Stimulated activated CD4-positive, alpha-beta T cell treated with anti-CD3 and anti-CD28 coated beads, Interleukin-2, amount 100 ng/mL, for 48 hours (primary cell): ENCODE measurements at regions not wholly inside any gene's neighbourhood (a gene's known extent, or its start where the extent isn't known, plus 50 kb on each side); places are given as distances from the start of the nearest gene placed in this dataset.

Experiments used
- DNase-seq, 2 donors: peaks; one replicate each; pipeline ENCODE4 v3.0.0-alpha.2; 2020

DNA sequence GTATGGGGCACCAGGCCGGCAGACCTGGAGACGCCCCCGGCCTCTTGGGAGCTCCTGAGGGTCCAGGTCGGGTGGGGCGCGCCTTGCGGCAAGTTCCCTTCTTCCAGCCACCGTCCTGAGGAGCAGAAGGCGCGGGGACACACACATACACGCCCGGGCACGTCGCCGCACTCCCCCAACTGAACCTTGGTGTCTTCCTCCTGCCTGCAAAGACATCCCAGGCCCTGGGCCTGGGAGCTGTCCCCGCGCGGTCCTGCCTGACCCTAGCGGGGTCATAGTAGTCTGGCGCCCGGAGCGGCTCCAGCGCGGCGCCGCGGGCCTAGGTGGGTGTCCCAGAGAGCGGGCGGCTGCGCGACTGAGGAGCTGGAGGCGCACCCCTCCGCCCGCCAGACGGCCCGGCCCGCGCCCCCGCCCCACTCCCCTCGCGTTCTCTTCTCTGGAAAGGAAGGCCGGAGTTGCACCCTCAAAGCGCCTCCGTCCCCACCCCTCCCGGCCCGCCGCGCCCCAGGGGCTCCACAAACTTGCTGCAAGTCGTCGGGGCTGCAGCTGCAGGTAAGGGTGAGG, 185.9 kb upstream of the LINGO1 start:
- DNase-seq: no peak

DNA sequence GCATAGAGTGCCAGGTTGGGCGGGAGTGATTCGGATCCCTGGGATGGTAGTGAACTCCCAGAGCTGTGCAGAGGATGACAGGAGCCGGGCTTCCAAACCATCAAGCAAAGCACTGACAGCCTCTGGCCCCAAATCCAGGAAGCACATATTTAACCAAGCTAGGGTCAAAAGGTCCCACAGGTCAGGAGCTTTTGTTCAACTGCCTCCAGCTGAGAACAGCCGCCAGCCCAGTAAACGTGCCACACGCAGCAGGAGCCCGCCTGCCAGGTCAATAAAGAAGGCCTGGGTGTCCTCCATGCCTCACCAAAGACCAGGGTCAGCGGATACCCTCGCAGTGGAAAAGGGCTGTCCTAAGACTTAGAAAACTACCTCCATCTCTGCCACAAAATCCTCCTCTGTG, 184.7 kb upstream of the LINGO1 start:
- no peak for DNase-seq

GRCh38 chr15:77816983-77817382, 184.3 kb upstream of the LINGO1 start:
- no peak for DNase-seq

- no peak for DNase-seq
These were observed 182.3 kb upstream of the LINGO1 start for GRCh38 chr15:77815015-77815414.

DNA sequence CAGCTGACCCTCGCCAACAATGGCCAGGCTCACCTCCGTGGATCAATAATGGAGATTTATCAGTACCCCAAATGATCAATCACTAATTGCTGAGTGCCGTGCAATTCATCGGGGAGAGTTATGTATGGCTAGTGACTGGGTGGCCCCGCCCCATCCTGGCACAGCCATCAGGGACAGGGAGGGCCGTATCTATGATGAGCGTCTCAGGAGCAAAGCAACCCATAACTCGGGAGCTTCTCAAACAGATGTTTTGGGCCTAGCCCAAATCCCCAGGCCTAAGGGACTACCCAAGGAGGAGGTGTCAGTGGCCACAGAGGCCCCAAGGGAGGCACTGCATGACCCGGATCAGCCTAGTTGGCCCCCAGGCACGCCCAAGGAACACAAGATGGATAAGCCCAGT, 180.0 kb upstream of the LINGO1 start:
- no peak for DNase-seq

- DNase-seq: no peak
These were observed 178.6 kb upstream of the LINGO1 start for GRCh38 chr15:77811270-77811669.

- DNase-seq: no peak
These were observed 177.4 kb upstream of the LINGO1 start for GRCh38 chr15:77810130-77810571.

- DNase-seq: no peak
These were observed 176.0 kb upstream of the LINGO1 start for GRCh38 chr15:77808581-77809177.

DNA sequence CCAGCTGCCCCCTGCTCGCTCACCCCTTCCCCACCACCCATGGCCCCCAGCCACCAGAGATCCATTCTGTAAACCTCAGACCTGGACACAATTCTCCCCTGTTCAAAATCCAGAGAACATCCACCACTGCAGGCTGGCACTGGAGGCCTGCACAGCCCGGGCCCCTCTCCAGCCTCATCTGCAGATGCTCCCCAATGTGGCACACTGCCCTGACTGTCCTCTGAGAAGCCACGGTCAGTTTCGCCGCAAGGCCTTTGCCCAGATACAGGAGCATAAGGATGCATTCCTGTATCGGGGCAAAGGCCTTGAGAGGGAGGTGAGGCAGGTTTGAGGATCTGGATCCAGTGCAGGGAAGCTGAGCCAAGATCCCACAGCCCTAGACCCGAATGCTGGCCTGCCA, 175.4 kb upstream of the LINGO1 start:
- no peak for DNase-seq

GRCh38 chr15:77807611-77808010, 174.9 kb upstream of the LINGO1 start:
- DNase-seq: no peak

GRCh38 chr15:77807115-77807514, 174.4 kb upstream of the LINGO1 start:
- no peak for DNase-seq

DNA sequence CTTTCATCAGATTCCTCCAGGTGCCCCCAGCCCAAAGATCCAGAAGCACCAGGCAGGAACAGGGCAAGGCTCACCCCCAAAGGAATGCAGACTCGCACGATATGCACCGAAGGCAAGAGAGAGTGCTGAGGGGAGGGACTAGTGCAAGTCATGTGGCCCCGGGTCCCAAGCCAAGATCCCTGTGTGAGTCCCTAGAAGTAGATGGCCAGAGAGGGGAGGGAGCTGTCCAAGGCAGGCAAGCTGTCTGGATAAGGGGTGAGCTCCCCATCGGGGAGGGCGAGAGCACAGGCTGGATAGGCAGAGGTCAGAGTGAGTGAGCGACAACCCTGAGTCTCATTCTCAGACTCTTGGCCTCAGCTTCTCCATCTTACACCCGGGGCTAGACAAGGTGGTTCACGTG, 171.5 kb upstream of the LINGO1 start:
- no peak for DNase-seq

- DNase-seq: no peak
These were observed 170.8 kb upstream of the LINGO1 start for GRCh38 chr15:77803487-77803886.

- no peak for DNase-seq
These were observed 167.6 kb upstream of the LINGO1 start for GRCh38 chr15:77800305-77800704.

DNA sequence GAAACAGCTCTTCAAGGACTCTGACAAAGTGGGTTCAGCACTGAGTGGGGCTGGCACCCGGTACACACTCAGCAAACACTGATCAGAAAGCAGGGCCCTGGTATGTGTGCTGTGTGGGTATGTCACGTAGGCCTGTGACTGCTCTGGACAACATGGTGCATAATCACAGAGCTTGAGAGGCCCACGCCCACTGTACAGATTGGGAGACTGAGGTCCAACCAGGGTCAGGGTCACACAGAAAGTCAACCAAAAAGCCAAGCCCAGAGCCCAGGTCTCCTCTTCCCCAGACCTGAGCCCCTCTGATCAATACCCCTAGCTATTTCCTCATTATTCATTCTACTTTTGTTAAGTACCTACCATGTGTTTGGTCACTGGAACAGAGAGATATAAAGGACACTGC, 166.1 kb upstream of the LINGO1 start:
- no peak for DNase-seq

- no peak for DNase-seq
These were observed 165.6 kb upstream of the LINGO1 start for GRCh38 chr15:77798151-77798835.

GRCh38 chr15:77797270-77797669, 164.6 kb upstream of the LINGO1 start:
- DNase-seq: no peak

GRCh38 chr15:77796046-77796729, 163.5 kb upstream of the LINGO1 start:
- no peak for DNase-seq

GRCh38 chr15:77795446-77795845, 162.7 kb upstream of the LINGO1 start:
- no peak for DNase-seq

DNA sequence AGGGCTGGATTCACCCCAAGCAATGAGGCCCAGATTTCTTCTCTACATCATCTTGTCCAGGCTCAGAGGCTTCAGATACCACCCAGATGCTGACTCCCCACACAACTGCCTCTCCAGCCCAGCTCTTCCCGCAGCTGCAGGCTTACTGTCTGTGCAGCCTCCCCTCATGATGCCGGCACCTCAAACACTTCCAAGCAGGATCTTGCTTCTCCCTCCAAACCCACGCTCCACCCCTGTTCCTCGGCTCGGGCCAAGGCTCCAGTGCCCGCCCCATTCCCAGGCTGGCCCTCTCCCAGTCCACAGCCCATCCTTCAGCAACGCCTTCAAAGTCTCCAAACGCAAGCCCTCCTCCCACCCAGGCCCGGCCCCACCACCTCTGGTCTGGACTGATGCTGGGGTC, 159.2 kb upstream of the LINGO1 start:
- DNase-seq: no peak

GRCh38 chr15:77790481-77790880, 157.8 kb upstream of the LINGO1 start:
- no peak for DNase-seq

DNA sequence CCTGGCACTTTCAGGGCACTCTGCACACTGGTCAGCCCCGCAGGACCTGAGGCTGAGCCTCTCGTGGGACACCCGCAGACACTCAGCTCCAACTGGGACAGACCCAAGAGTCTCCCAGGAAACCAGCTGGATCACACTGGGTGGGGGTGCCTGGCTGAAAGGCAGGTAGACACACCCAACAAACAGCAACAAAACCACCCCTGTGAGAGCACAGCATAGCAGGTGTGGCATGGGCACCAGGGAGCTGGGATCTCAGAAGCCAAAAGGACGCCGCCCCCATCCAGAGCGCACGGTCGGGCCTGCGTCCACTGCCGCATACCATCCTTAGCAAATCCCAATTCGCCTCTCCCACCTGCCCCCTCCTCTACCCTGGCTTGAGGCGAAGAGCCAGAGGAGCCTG, 154.2 kb upstream of the LINGO1 start:
- no peak for DNase-seq

DNA sequence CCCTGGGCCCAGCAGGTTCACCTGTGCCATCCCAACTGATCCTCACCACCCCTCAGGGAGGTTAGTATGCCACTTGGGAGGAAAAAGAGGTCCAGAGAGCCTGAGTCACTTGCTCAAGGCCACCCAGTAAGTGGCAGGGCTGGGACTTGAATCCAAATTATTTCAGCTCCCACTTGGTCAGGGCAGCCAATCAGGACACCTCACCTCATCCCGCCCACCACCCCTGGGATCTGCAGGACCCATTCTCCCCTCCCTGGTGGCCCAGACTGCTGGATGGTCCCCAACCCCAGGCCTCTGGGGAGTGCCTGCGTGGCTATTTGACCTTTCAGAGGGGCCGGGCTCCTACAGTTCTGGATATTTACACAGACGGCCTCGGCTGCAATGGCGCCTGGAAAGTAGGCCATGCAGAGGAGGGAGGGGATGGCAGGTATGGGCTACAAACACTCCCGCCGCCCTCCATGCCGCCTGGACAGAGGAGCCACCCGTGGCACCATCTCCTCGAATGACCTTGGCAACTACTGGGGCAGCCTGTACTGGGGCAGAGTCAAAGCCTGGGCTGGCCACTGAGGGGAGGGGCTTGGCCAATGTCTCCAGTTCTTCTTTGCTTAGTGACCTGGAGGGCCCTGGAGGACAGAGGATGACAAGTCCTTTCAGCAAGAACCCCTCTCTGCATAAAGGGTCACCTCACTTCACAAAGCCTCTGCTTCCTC, 153.6 kb upstream of the LINGO1 start:
- DNase-seq: no peak
